ENCODE measurements at regions not wholly inside any gene's neighbourhood (a gene's known extent, or its start where the extent isn't known, plus 50 kb on each side); places are given as distances from the start of the nearest gene placed in this dataset.

DNA sequence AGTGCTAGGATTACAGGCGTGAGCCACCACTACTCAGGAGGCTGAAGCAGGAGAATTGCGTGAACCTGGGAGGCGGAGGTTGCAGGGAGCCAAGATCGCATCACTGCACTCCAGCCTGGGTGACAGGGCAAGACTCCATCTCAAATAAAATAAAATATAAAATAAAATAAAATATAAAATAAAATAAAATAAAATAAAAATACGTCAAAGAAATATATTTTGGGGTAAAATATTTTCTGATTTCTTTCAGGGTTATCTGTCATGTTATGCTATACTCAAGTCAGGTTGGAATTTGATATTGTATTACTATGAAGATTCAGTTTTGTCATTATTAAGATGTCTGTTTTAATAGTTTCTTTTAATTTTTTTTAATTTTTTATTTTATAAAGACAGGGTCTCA, 99.4 kb upstream of the GHITM start:
- no peak for DNase-seq
- Histone ChIP-seq H3K27me3 (no peaks in the 10 kb centered on the region), H3K9me3 (no peaks in the 10 kb centered on the region), H3K4me3 (ENCODE audit: low read depth, low read length) (no peak overlapping the region), H3K36me3 (no peaks in the 10 kb centered on the region), H3K4me1 (no peaks in the 10 kb centered on the region)
- TF ChIP-seq, protein P1, sequence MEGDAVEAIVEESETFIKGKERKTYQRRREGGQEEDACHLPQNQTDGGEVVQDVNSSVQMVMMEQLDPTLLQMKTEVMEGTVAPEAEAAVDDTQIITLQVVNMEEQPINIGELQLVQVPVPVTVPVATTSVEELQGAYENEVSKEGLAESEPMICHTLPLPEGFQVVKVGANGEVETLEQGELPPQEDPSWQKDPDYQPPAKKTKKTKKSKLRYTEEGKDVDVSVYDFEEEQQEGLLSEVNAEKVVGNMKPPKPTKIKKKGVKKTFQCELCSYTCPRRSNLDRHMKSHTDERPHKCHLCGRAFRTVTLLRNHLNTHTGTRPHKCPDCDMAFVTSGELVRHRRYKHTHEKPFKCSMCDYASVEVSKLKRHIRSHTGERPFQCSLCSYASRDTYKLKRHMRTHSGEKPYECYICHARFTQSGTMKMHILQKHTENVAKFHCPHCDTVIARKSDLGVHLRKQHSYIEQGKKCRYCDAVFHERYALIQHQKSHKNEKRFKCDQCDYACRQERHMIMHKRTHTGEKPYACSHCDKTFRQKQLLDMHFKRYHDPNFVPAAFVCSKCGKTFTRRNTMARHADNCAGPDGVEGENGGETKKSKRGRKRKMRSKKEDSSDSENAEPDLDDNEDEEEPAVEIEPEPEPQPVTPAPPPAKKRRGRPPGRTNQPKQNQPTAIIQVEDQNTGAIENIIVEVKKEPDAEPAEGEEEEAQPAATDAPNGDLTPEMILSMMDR (IDR thresholded peaks at IDR 0.05; ENCODE audit: low read depth, low read length): no peak

DNA sequence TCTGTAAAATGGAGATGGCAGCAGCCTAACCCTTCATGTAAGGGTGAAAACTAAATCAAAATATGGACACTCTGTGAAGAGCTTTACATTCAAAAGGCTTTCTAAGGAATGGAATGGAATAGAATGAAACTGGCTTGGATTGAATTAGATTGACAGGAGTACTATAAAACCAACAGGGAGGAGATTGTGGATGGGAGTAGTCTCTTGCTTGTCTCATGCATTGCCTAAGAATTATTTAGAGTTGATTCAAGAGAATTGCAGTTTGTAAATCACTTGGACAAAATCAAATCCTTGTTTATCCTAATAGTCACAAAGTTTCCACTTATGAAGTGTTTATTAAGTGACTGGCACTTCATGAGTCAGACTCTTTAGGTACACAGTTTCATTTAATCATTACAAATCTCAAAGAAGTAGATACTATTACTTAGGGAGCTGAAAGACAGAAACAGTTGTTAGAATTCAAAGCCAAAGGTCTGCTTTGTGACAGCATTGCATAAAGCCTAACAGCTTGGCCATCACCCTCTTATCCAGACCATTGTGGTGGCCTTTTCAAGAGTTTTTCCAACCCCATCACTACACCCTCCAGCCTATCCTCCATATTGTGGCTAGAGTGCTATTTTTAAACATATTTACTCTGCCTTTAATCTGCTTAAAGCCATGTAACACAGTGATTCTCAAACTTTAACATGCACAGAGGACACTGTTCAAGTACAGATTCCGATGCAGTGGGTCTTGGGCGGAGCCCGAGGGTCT, 91.9 kb upstream of the GHITM start:
- TF ChIP-seq, protein P1 (IDR thresholded peaks at IDR 0.05; ENCODE audit: low read depth, low read length): no peak

DNA sequence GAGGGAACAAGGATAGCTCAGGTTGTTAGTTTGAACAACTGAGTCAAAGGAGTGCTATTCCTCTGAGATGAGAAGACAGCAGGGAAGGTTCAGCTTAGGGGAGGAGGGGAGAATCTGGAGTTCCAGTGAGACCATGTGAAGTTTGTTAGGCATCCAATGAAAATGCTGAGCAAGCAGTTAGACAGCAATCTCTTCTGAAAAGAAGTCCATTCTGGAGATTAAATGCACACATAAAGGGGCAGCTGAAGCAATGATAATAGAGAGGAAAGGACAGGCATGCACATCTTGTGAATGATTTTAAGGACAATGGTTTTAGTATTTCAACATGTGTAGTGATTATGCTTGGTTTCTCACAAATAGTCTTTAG, 89.7 kb upstream of the GHITM start:
- no peak for DNase-seq
- no peaks in the 10 kb centered on the region for H3K9me3 ChIP-seq
- no peaks in the 10 kb centered on the region for H3K27me3 ChIP-seq

More for the DNA sequence above, 91.9 kb upstream of the GHITM start:
- H3K9me3 ChIP-seq: no peaks in the 10 kb centered on the region
- no peak overlapping the region for H3K4me3 ChIP-seq (ENCODE audit: low read depth, low read length)
- no peaks in the 10 kb centered on the region for H3K27me3 ChIP-seq
- H3K36me3 ChIP-seq: no peaks in the 10 kb centered on the region
- DNase-seq: no peak
- no peaks in the 10 kb centered on the region for H3K4me1 ChIP-seq

DNA sequence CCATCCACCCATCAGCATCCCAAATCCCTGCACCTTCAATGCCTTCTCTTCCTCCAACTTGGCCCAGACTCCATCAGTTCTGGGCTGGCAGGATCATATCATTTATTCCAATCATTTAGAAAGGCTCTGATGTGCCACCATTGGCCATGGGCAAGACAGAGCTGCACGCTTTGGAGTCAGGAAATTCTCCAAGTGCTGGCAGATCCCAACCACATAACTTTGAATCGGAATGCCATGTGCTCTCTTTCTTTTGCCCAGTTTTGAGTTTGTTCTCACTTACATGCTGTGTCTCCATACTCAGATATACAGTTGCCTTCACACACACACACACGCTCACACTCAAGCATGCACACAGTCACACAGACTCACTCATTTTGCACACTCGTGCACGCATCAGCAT, 85.7 kb upstream of the GHITM start:
- no peak for DNase-seq
- TF ChIP-seq, protein P1 (IDR thresholded peaks at IDR 0.05; ENCODE audit: low read depth, low read length): no peak
- H3K4me1 ChIP-seq: no peaks in the 10 kb centered on the region
- H3K4me3 ChIP-seq (ENCODE audit: low read depth, low read length): no peak overlapping the region
- no peaks in the 10 kb centered on the region for H3K36me3 ChIP-seq
- no peaks in the 10 kb centered on the region for H3K27me3 ChIP-seq
- no peaks in the 10 kb centered on the region for H3K9me3 ChIP-seq

More for the DNA sequence above, 89.7 kb upstream of the GHITM start:
- no peak overlapping the region for H3K4me3 ChIP-seq (ENCODE audit: low read depth, low read length)
- TF ChIP-seq, protein P1 (IDR thresholded peaks at IDR 0.05; ENCODE audit: low read depth, low read length): no peak
- no peaks in the 10 kb centered on the region for H3K4me1 ChIP-seq
- no peaks in the 10 kb centered on the region for H3K36me3 ChIP-seq

DNA sequence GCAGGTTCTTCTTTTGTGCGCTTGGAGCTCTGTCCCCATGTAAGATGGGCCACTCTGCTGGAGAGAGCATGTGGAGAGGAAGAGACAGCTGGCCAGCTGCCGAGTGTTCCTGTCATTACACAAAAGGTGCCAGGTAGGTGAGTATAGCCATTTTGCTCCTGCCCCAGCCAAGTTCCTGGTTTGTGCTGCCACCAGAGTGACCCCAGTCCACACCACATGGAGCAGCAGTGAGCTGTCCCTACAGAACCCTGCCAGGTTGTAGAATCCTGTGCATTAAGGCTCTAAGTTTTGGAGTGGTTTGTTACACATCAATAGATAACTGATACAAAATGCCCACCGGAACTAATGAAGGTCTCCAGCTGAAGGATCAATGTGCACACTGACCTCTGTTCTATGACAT, 84.6 kb upstream of the GHITM start:
- no peak overlapping the region for H3K4me3 ChIP-seq (ENCODE audit: low read depth, low read length)
- H3K36me3 ChIP-seq: no peaks in the 10 kb centered on the region
- H3K27me3 ChIP-seq: no peaks in the 10 kb centered on the region
- H3K4me1 ChIP-seq: no peaks in the 10 kb centered on the region
- TF ChIP-seq, protein P1 (IDR thresholded peaks at IDR 0.05; ENCODE audit: low read depth, low read length): peak; percentile 31; the same call in 1 of the 2 replicates
- no peaks in the 10 kb centered on the region for H3K9me3 ChIP-seq
- no peak for DNase-seq

DNA sequence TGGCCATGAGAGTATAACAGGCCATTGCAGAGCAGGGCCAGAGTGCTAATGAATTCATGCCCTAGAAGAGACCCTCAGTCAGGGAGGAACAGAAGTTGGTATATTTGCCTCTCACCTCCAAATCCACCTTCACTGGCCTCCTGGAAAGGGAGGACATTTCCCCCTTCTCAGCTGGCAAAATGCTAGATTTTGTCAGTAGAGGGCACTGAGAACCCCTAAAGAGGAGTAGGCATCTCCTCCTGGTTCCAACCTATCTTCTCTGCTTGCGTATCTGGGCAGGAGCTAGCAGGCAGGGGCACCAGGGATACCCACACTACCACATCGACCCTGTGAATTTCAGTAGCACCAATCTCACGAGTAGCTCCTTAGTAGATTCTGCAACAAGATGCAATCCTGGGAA, 79.8 kb upstream of the GHITM start:
- H3K9me3 ChIP-seq: no peaks in the 10 kb centered on the region
- no peak for DNase-seq
- no peaks in the 10 kb centered on the region for H3K36me3 ChIP-seq
- no peak overlapping the region for H3K4me3 ChIP-seq (ENCODE audit: low read depth, low read length)
- TF ChIP-seq, protein P1 (IDR thresholded peaks at IDR 0.05; ENCODE audit: low read depth, low read length): 0 out of 2 replicates have a peak, but pooled peaks have one; percentile 11
- no peaks in the 10 kb centered on the region for H3K4me1 ChIP-seq
- H3K27me3 ChIP-seq: no peaks in the 10 kb centered on the region

All from BE2C (cell line).